ENCODE measurements at regions not wholly inside any gene's neighbourhood (a gene's known extent, or its start where the extent isn't known, plus 50 kb on each side); places are given as distances from the start of the nearest gene placed in this dataset.
A peak's percentile ranks its signal among the peaks of the same experiment; 100 is the strongest.

GRCh38 chr6:797479-798077, 104.6 kb upstream of the EXOC2 start:
- TF ChIP-seq CTCF (IDR thresholded peaks at IDR 0.05; ENCODE audit: extremely low read depth, insufficient read depth, missing control alignments) = peak; percentile 73
- in situ Hi-C loops (cut with MboI; ENCODE audit: low pct_unique_long_range_greater_than_20kb, low sequenced_read_pairs, unreplicated experiment) = loop anchor here (10.0 to 25.0 kb wide), 2 partner anchors 210 to 587 kb away; partner anchors contain the start of gene FOXF2
- peak; percentile 53 for DNase-seq (ENCODE audit: low spot score)

GRCh38 chr6:795046-795685, 102.2 kb upstream of the EXOC2 start:
- in situ Hi-C loops (cut with MboI; ENCODE audit: low pct_unique_long_range_greater_than_20kb, low sequenced_read_pairs, unreplicated experiment) = loop anchor here (10.0 to 25.0 kb wide), 2 partner anchors 208 to 590 kb away; partner anchors contain the start of gene FOXF2
- no peak for TF ChIP-seq CTCF (IDR thresholded peaks at IDR 0.05; ENCODE audit: extremely low read depth, insufficient read depth, missing control alignments)
- DNase-seq (ENCODE audit: low spot score) = no peak

GRCh38 chr6:793261-793660, 100.3 kb upstream of the EXOC2 start:
- no peak for TF ChIP-seq CTCF (IDR thresholded peaks at IDR 0.05; ENCODE audit: extremely low read depth, insufficient read depth, missing control alignments)
- no peak for DNase-seq (ENCODE audit: low spot score)
- in situ Hi-C loops (cut with MboI; ENCODE audit: low pct_unique_long_range_greater_than_20kb, low sequenced_read_pairs, unreplicated experiment) = loop anchor here (10.0 to 25.0 kb wide), 2 partner anchors 206 to 592 kb away; partner anchors contain the start of gene FOXF2

- no peak for DNase-seq (ENCODE audit: low spot score)
- no peak for TF ChIP-seq CTCF (IDR thresholded peaks at IDR 0.05; ENCODE audit: extremely low read depth, insufficient read depth, missing control alignments)
- in situ Hi-C loops (cut with MboI; ENCODE audit: low pct_unique_long_range_greater_than_20kb, low sequenced_read_pairs, unreplicated experiment) = loop anchor here (10.0 to 25.0 kb wide), 2 partner anchors 205 to 592 kb away; partner anchors contain the start of gene FOXF2
Measured at GRCh38 chr6:792662-793061, 99.7 kb upstream of the EXOC2 start.

GRCh38 chr6:788058-788457, 95.1 kb upstream of the EXOC2 start:
- in situ Hi-C loops (cut with MboI; ENCODE audit: low pct_unique_long_range_greater_than_20kb, low sequenced_read_pairs, unreplicated experiment) = loop anchor here (25.0 kb wide), 1 partner anchor 201 kb away; no protein-coding TSS in a partner anchor
- no peak for DNase-seq (ENCODE audit: low spot score)
- TF ChIP-seq CTCF (IDR thresholded peaks at IDR 0.05; ENCODE audit: extremely low read depth, insufficient read depth, missing control alignments) = no peak

- peak; percentile 34 for DNase-seq (ENCODE audit: low spot score)
- in situ Hi-C loops (cut with MboI; ENCODE audit: low pct_unique_long_range_greater_than_20kb, low sequenced_read_pairs, unreplicated experiment) = loop anchor here (25.0 kb wide), 1 partner anchor 200 kb away; no protein-coding TSS in a partner anchor
Measured at GRCh38 chr6:786946-787763, 94.2 kb upstream of the EXOC2 start.

More at GRCh38 chr6:786946-787763, 94.2 kb upstream of the EXOC2 start:
- peak; percentile 18 for TF ChIP-seq CTCF (IDR thresholded peaks at IDR 0.05; ENCODE audit: extremely low read depth, insufficient read depth, missing control alignments)
